Natural killer cell treated with Interleukin-12 subunit alpha and Interleukin-12 subunit beta and Interleukin-15 and Interleukin-18, amount 100 ng/mL, for 72 hours (primary cell): ENCODE measurements at regions not wholly inside any gene's neighbourhood (a gene's known extent, or its start where the extent isn't known, plus 50 kb on each side); places are given as distances from the start of the nearest gene placed in this dataset.
"Not testable (repeated sequence)": the region's sequence is repeated elsewhere in the genome, so short reads cannot be mapped to it uniquely, and the experiment has no call there.

Experiments
- ATAC-seq, 2 donors: fragments of 150-1000 bp; cut with Tn5 transposase in 1 of 2; sonication (Bioruptor Pico), chemical (Tn5 transposase) in 1 of 2; 2 replicates each; pipeline ENCODE4 v1.10.0; 2021
- DNase-seq: peaks from one replicate; pipeline ENCODE4 v3.0.0; 2022; ENCODE audit warnings: low spot score
- H3K27ac Mint-ChIP-seq, 2 donors: 1 replicate in 1 of 2; 2 replicates in 1 of 2; pipeline ENCODE4 v1.8.0; 2022; ENCODE audit warnings: mixed read lengths in 2 of 2, mild to moderate bottlenecking in 1 of 2, moderate library complexity in 1 of 2
- H3K27me3 Mint-ChIP-seq, 2 donors: 1 replicate in 1 of 2; 2 replicates in 1 of 2; pipeline ENCODE4 v1.8.0; 2022; ENCODE audit warnings: mixed read lengths in 2 of 2
- H3K36me3 Mint-ChIP-seq: one replicate; pipeline ENCODE4 v1.8.0; 2022; ENCODE audit warnings: mixed read lengths
- H3K4me1 Mint-ChIP-seq, 2 donors: 1 replicate in 1 of 2; 2 replicates in 1 of 2; pipeline ENCODE4 v1.8.0; 2022; ENCODE audit warnings: low read depth in 2 of 2, mixed read lengths in 2 of 2, mild to moderate bottlenecking in 1 of 2
- H3K4me3 Mint-ChIP-seq: one replicate; pipeline ENCODE4 v1.8.0; 2022; ENCODE audit warnings: mixed read lengths
- H3K9me3 Mint-ChIP-seq: 2 replicates; pipeline ENCODE4 v1.8.0; 2022; ENCODE audit warnings: mixed read lengths

GRCh38 chr13:23086968-23087623, 93.7 kb upstream of the SGCG start:
- DNase-seq (no peak), ATAC-seq (no peak)
- no peak overlapping the region for H3K27ac Mint-ChIP-seq
- no peaks in the 10 kb centered on the region for H3K4me1 Mint-ChIP-seq
- no peaks in the 10 kb centered on the region for H3K36me3 Mint-ChIP-seq
- H3K9me3 Mint-ChIP-seq: no peaks in the 10 kb centered on the region
- no peak overlapping the region for H3K4me3 Mint-ChIP-seq
- peaks cover 0 to 9% of the 10 kb centered on the region in 2 donors for H3K27me3 Mint-ChIP-seq

GRCh38 chr13:23087880-23088279, 92.9 kb upstream of the SGCG start:
- peaks cover 0 to 5% of the 10 kb centered on the region in 2 donors for H3K27me3 Mint-ChIP-seq
- no peak overlapping the region for H3K27ac Mint-ChIP-seq
- no peaks in the 10 kb centered on the region for H3K36me3 Mint-ChIP-seq
- no peaks in the 10 kb centered on the region for H3K4me1 Mint-ChIP-seq
- DNase-seq (no peak), ATAC-seq (no peak)
- H3K9me3 Mint-ChIP-seq: no peaks in the 10 kb centered on the region
- no peak overlapping the region for H3K4me3 Mint-ChIP-seq

GRCh38 chr13:23098161-23098907, 82.4 kb upstream of the SGCG start:
- Mint-ChIP-seq H3K4me1 (no peaks in the 10 kb centered on the region), H3K36me3 (no peaks in the 10 kb centered on the region), H3K4me3 (no peak overlapping the region), H3K27ac (no peak overlapping the region), H3K9me3 (peaks cover 4% of the 10 kb centered on the region), H3K27me3 (peaks cover 0 to 7% of the 10 kb centered on the region in 2 donors)
- DNase-seq: no peak
- no peak for ATAC-seq

GRCh38 chr13:23105051-23105450, 75.7 kb upstream of the SGCG start:
- peaks cover 0 to 7% of the 10 kb centered on the region in 2 donors for H3K27me3 Mint-ChIP-seq
- no peak for DNase-seq
- no peaks in the 10 kb centered on the region for H3K4me1 Mint-ChIP-seq
- ATAC-seq: no peak
- no peak overlapping the region for H3K27ac Mint-ChIP-seq
- H3K9me3 Mint-ChIP-seq: no peaks in the 10 kb centered on the region
- no peaks in the 10 kb centered on the region for H3K36me3 Mint-ChIP-seq
- H3K4me3 Mint-ChIP-seq: no peak overlapping the region

- no peak overlapping the region for H3K27ac Mint-ChIP-seq
- no peaks in the 10 kb centered on the region for H3K9me3 Mint-ChIP-seq
- peaks cover 0 to 7% of the 10 kb centered on the region in 2 donors for H3K27me3 Mint-ChIP-seq
- no peaks in the 10 kb centered on the region for H3K36me3 Mint-ChIP-seq
- no peaks in the 10 kb centered on the region for H3K4me1 Mint-ChIP-seq
- no peak for DNase-seq
- no peak overlapping the region for H3K4me3 Mint-ChIP-seq
- ATAC-seq: no peak
Observed at GRCh38 chr13:23107665-23108064, 73.1 kb upstream of the SGCG start.

- Mint-ChIP-seq H3K4me1 (no peaks in the 10 kb centered on the region), H3K27me3 (peaks cover 0 to 25% of the 10 kb centered on the region in 2 donors), H3K27ac (no peak overlapping the region), H3K4me3 (no peak overlapping the region), H3K9me3 (peaks cover 10% of the 10 kb centered on the region), H3K36me3 (no peaks in the 10 kb centered on the region)
- ATAC-seq (no peak), DNase-seq (no peak)
Observed at GRCh38 chr13:23119131-23119530, 61.6 kb upstream of the SGCG start.

- DNase-seq, H3K4me3 Mint-ChIP-seq, H3K27ac Mint-ChIP-seq, H3K4me1 Mint-ChIP-seq, H3K27me3 Mint-ChIP-seq, ATAC-seq, H3K9me3 Mint-ChIP-seq, H3K36me3 Mint-ChIP-seq: not testable (repeated sequence)
Observed at GRCh38 chr13:23127540-23127939, 53.2 kb upstream of the SGCG start.

GRCh38 chr13:23129331-23129730, 51.4 kb upstream of the SGCG start:
- Mint-ChIP-seq H3K27ac (no peak overlapping the region), H3K4me3 (no peak overlapping the region), H3K27me3 (peaks cover 0 to 9% of the 10 kb centered on the region in 2 donors), H3K9me3 (no peaks in the 10 kb centered on the region), H3K36me3 (no peaks in the 10 kb centered on the region), H3K4me1 (no peaks in the 10 kb centered on the region)
- no peak for DNase-seq
- no peak for ATAC-seq
